ENCODE measurements at regions not wholly inside any gene's neighbourhood (a gene's known extent, or its start where the extent isn't known, plus 50 kb on each side); places are given as distances from the start of the nearest gene placed in this dataset.

- H3K4me3 ChIP-seq, result no peak overlapping the region
- no peak for DNase-seq
- no peaks in the 10 kb centered on the region for H3K4me1 ChIP-seq (replicated peaks in 1 of 2)
- intact Hi-C loops (cut with DNase I), result no loop called here
- H3K36me3 ChIP-seq (replicated peaks in 1 of 2), result no peaks in the 10 kb centered on the region
- TF ChIP-seq CTCF (IDR thresholded peaks at IDR 0.05) (no peak), POLR2A (IDR thresholded peaks at IDR 0.05) (no peak)
- peaks cover 0 to 3% (median 0%) of the 10 kb centered on the region in 3 donors for H3K9me3 ChIP-seq (replicated peaks in 1 of 3)
- 62 to 83% (median 67%) methylated on average over 1 of the region's 1 CpG for WGBS, 4 donors
- H3K27me3 ChIP-seq, result no peaks in the 10 kb centered on the region
- no peak overlapping the region for H3K27ac ChIP-seq
These were observed 722.1 kb upstream of the DPPA4 start for GRCh38 chr3:110059431-110059830.

GRCh38 chr3:110062716-110063115, 725.4 kb upstream of the DPPA4 start:
- Histone ChIP-seq H3K27me3 (no peaks in the 10 kb centered on the region), H3K36me3 (replicated peaks in 1 of 2) (no peaks in the 10 kb centered on the region), H3K27ac (no peak overlapping the region), H3K9me3 (replicated peaks in 1 of 3) (no peaks in the 10 kb centered on the region), H3K4me1 (replicated peaks in 1 of 2) (no peaks in the 10 kb centered on the region), H3K4me3 (no peak overlapping the region)
- no peak for DNase-seq
- TF ChIP-seq CTCF (IDR thresholded peaks at IDR 0.05) (no peak), POLR2A (IDR thresholded peaks at IDR 0.05) (no peak)
- intact Hi-C loops (cut with DNase I), result no loop called here

- WGBS, 4 donors, result 30 to 40% (median 36%) methylated on average over 1 of the region's 1 CpG
These were observed 725.8 kb upstream of the DPPA4 start for GRCh38 chr3:110063178-110063577.

GRCh38 chr3:110066206-110066605, 728.9 kb upstream of the DPPA4 start:
- H3K9me3 ChIP-seq (replicated peaks in 1 of 3), result no peaks in the 10 kb centered on the region
- no peaks in the 10 kb centered on the region for H3K36me3 ChIP-seq (replicated peaks in 1 of 2)
- TF ChIP-seq POLR2A (IDR thresholded peaks at IDR 0.05) (no peak), CTCF (IDR thresholded peaks at IDR 0.05) (no peak)
- intact Hi-C loops (cut with DNase I), result no loop called here
- H3K4me1 ChIP-seq (replicated peaks in 1 of 2), result peaks cover 0 to 7% of the 10 kb centered on the region in 2 donors
- no peak overlapping the region for H3K4me3 ChIP-seq
- no peak overlapping the region for H3K27ac ChIP-seq
- no peaks in the 10 kb centered on the region for H3K27me3 ChIP-seq
- no peak for DNase-seq
- WGBS, 4 donors, result 71 to 82% (median 77%) methylated on average over 3 of the region's 3 CpGs

More at GRCh38 chr3:110063178-110063577, 725.8 kb upstream of the DPPA4 start:
- Histone ChIP-seq H3K36me3 (replicated peaks in 1 of 2) (no peaks in the 10 kb centered on the region), H3K9me3 (replicated peaks in 1 of 3) (no peaks in the 10 kb centered on the region), H3K27me3 (no peaks in the 10 kb centered on the region), H3K27ac (no peak overlapping the region), H3K4me3 (no peak overlapping the region), H3K4me1 (replicated peaks in 1 of 2) (no peaks in the 10 kb centered on the region)
- DNase-seq, result no peak
- intact Hi-C loops (cut with DNase I), result no loop called here
- TF ChIP-seq CTCF (IDR thresholded peaks at IDR 0.05) (no peak), POLR2A (IDR thresholded peaks at IDR 0.05) (no peak)
